Epithelial cell of proximal tubule (primary cell): ENCODE measurements at regions not wholly inside any gene's neighbourhood (a gene's known extent, or its start where the extent isn't known, plus 50 kb on each side); places are given as distances from the start of the nearest gene placed in this dataset.
"Not testable (repeated sequence)": the region's sequence is repeated elsewhere in the genome, so short reads cannot be mapped to it uniquely, and the experiment has no call there.

ENCODE experiments used
- DNase-seq: peaks from one replicate; pipeline ENCODE4 v3.0.0-alpha.2; 2011; ENCODE audit warnings: low read depth
- H3K4me3 ChIP-seq: 2 replicates; pipeline ENCODE4 v1.5.1; 2011; ENCODE audit warnings: low read depth, mild to moderate bottlenecking, low read length
- TF ChIP-seq, protein P1 (sequence below): conservative IDR thresholded peaks from 2 replicates; pipeline ENCODE4 v1.5.1; 2012; ENCODE audit warnings: low read depth, mild to moderate bottlenecking, low read length

DNA sequence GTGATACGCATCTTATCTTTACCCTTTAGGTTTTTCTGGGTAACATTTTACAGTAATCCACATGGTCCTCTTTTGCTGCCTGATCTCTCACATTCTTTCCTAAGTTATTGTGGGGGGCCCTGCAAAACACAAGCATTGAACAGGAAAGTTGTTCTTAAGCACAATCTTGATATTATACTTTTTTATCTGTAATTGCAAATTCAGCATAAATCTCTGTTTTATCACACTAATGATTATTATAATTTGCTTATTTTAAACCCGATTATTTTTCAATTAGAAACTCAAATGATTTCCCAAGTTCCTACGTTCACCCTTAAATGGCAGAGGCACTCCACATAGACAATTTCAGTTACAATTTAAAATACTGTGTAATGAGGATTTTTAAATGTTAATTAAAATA, 386.0 kb upstream of the GYPC start:
- TF ChIP-seq, protein P1, sequence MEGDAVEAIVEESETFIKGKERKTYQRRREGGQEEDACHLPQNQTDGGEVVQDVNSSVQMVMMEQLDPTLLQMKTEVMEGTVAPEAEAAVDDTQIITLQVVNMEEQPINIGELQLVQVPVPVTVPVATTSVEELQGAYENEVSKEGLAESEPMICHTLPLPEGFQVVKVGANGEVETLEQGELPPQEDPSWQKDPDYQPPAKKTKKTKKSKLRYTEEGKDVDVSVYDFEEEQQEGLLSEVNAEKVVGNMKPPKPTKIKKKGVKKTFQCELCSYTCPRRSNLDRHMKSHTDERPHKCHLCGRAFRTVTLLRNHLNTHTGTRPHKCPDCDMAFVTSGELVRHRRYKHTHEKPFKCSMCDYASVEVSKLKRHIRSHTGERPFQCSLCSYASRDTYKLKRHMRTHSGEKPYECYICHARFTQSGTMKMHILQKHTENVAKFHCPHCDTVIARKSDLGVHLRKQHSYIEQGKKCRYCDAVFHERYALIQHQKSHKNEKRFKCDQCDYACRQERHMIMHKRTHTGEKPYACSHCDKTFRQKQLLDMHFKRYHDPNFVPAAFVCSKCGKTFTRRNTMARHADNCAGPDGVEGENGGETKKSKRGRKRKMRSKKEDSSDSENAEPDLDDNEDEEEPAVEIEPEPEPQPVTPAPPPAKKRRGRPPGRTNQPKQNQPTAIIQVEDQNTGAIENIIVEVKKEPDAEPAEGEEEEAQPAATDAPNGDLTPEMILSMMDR = no peak
- H3K4me3 ChIP-seq = no peak overlapping the region
- no peak for DNase-seq

DNA sequence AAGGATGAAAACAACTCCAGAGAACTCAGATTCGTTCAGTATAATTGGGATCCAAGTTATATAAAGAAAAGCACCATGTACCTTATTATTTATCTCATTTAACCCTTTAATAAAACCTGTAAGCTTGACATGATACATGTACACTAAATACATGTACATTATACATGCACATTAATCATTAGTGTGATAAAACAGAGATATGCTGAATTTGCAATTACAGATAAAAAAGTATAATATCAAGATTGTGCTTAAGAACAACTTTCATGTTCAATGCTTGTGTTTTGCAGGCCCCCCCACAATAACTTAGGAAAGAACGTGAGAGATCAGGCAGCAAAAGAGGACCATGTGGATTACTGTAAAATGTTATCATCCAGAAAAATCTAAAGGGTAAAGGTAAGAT, 385.4 kb upstream of the GYPC start:
- H3K4me3 ChIP-seq = no peak overlapping the region
- TF ChIP-seq, protein P1 = no peak
- no peak for DNase-seq

DNA sequence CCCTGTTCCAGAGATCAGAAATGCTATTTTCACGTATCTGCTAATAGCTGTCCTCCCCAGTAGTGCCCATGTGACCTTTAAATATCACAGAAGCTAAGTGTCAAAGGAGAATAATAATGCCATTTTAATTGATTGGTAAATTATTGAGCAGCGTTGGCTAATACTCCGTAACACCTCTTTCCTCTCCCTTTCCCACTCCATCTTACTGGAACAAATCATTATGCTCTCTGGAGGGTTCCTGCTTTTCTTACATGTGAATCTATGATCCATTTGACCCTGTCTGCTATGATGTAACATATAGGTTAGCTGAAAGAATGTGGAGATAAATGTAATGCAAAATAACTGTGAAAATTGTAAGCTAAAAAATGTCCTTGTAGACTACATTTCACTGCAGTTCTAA, 383.6 kb upstream of the GYPC start:
- DNase-seq = no peak
- H3K4me3 ChIP-seq = no peak overlapping the region
- TF ChIP-seq, protein P1 = no peak

DNA sequence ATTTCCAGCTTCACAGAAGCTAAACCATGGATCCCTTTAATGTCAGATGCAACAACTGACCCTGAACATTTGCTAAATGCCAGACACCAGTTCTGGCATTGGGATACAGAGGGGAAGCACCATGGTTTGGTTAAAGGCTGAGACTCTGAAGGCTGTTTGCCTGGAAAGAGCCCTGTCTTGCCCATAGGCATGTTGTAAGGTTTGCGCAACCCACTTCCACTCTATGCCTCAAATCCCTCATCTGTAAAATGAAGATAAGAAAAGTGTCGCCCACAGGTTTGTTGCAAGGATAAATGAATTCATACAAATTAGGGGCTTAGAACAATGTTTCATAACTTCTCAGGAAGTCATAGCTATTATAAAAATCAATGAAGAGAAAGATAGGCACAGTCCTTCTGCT, 380.9 kb upstream of the GYPC start:
- TF ChIP-seq, protein P1 = no peak
- H3K4me3 ChIP-seq = no peak overlapping the region
- no peak for DNase-seq

DNA sequence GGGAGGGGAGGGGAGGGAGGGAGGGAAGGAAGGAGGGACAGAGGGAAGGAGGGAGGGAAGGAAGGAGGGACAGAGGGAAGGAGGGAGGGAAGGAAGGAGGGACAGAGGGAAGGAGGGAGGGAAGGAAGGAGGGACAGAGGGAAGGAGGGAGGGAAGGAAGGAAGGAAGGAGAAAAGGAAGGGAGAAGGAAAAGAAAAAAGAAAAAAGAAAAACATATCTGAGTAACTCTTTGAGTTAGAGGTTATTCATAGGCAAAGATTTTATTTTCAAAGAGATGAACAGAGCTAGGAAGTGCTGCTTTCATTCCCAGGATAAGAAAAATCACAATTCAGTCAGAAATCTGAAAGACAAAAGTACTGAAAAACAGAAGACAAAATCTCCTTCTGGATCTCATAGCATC, 379.7 kb upstream of the GYPC start:
- not testable (repeated sequence) for DNase-seq, H3K4me3 ChIP-seq

DNA sequence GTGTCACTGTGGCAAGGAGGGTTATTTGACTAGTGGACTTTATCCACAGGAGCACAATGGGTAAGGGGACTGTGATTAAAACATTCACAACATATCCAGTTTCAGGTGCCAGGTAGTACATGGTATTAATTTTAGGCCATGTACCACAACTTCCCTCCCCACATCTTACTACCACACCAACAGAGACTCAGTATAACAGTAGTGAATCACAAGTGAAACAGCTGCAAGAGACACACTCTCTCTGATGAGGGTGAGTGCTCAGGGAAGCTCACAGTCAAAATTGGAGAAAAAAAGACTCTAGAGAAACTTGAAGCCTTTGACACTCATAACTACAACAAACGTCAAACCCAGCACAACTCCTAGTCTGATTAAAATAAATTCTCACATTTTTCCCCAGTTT, 367.6 kb upstream of the GYPC start:
- H3K4me3 ChIP-seq = no peak overlapping the region
- DNase-seq = no peak
- TF ChIP-seq, protein P1 = no peak

DNA sequence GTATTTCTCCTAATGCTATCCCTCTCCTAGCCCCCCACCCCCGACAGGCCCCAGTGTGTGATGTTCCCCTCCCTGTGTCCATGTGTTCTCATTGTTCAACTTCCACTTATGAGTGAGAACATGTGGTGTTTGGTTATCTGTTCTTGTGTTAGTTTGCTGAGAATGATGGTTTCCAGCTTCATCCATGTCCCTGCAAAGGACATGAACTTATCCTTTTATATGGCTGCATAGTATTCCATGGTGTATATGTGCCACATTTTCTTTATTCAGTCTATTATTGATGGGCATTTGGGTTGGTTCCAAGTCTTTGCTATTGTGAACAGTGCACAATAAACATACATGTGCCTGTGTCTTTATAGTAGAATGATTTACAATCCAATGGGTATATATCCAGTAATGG, 362.0 kb upstream of the GYPC start:
- H3K4me3 ChIP-seq, DNase-seq: not testable (repeated sequence)

DNA sequence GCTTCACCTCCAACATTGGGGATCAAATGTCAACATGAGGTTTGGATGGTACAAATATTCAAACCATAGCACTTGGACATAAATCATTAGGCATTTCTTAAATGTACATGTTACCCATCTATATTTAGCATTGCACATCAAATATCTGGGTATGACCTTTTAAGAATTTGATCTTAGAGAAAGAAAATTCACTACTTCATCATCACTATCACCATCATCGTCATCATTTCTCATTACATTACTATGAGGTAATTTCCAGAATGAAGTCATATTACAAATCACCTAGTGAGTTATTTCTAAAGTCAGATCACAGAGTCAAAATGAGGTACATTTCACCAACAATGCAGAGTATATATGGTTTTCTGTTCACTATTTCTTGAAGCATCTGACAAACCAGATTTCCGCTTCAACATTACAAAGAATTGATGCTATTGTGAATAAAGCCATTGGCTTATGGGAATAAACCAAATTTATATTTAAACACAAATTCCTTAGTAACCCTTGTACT, 356.4 kb upstream of the GYPC start:
- TF ChIP-seq, protein P1 = no peak
- H3K4me3 ChIP-seq = no peak overlapping the region
- no peak for DNase-seq
